Tibial nerve (tissue), 4 donors: ENCODE measurements at regions not wholly inside any gene's neighbourhood (a gene's known extent, or its start where the extent isn't known, plus 50 kb on each side); places are given as distances from the start of the nearest gene placed in this dataset.

Experiments used
- DNase-seq, 2 donors: peaks; one replicate each; pipeline ENCODE4 v3.0.0-alpha.2; 2019; ENCODE audit warnings: low spot score in 2 of 2
- H3K27ac ChIP-seq, 4 donors: fragments of 200-600 bp; sonication (generic) in 3 of 4; one replicate each; pipeline ENCODE4 v1.5.1; 2017 to 2019; ENCODE audit warnings: mild to moderate bottlenecking in 1 of 4
- H3K27me3 ChIP-seq, 2 donors: fragments of 200-600 bp; sonication (generic) in 1 of 2; one replicate each; pipeline versions ENCODE4 v1.5.1 to v1.6.0; 2017 to 2019
- H3K36me3 ChIP-seq, 3 donors: fragments of 200-600 bp; sonication (generic); one replicate each; pipeline ENCODE4 v1.5.1; 2018 to 2019
- H3K4me1 ChIP-seq, 4 donors: fragments of 200-600 bp; sonication (generic) in 3 of 4; one replicate each; pipeline ENCODE4 v1.5.1; 2017 to 2019
- H3K4me3 ChIP-seq, 4 donors: fragments of 200-600 bp; sonication (generic) in 3 of 4; one replicate each; pipeline ENCODE4 v1.5.1; 2017 to 2019; ENCODE audit warnings: mild to moderate bottlenecking in 1 of 4, moderate library complexity in 1 of 4
- H3K9me3 ChIP-seq, 4 donors: fragments of 200-600 bp; sonication (generic) in 3 of 4; one replicate each; pipeline ENCODE4 v1.5.1; 2017 to 2019
- CTCF ChIP-seq, 5 experiments: fragments of 200-600 bp in 3 of 5; fragments of 450-650 bp in 2 of 5; sonication (generic) in 3 of 5; IDR thresholded peaks; one replicate each; pipeline ENCODE4 v1.5.1; 2016 to 2019; ENCODE audit warnings: antibody characterized with exemption in 5 of 5, mild to moderate bottlenecking in 3 of 5, moderate library complexity in 2 of 5
- EP300 ChIP-seq, 2 donors: sonication (generic); formaldehyde crosslinking; IDR thresholded peaks; one replicate each; pipeline ENCODE4 v1.6.1; 2017; ENCODE audit warnings: antibody characterized with exemption in 2 of 2, mild to moderate bottlenecking in 1 of 2
- POLR2A ChIP-seq, 2 donors: fragments of 450-650 bp; IDR thresholded peaks; one replicate each; pipeline ENCODE4 v1.6.1; 2017; ENCODE audit warnings: antibody characterized with exemption in 2 of 2, mild to moderate bottlenecking in 2 of 2, moderate library complexity in 2 of 2
- WGBS, 2 donors: methylation state at CpG; one replicate each; pipeline ENCODE4 v1.1.5; 2018; 5-methylcytosine and 5-hydroxymethylcytosine counted together

GRCh38 chr11:45383224-45383623 lies 97.1 kb upstream of the SYT13 start:
- H3K4me1 ChIP-seq, result peaks cover 0 to 14% (median 0%) of the 10 kb centered on the region in 4 donors
- no peak overlapping the region for H3K27ac ChIP-seq
- WGBS, 2 donors, result 67 to 75% methylated on average over 6 of the region's 6 CpGs
- H3K36me3 ChIP-seq, result no peaks in the 10 kb centered on the region
- no peak overlapping the region for H3K4me3 ChIP-seq
- peaks cover 0 to 37% of the 10 kb centered on the region in 2 donors for H3K27me3 ChIP-seq
- no peaks in the 10 kb centered on the region for H3K9me3 ChIP-seq
- TF ChIP-seq CTCF (IDR thresholded peaks at IDR 0.05) (no peak), POLR2A (IDR thresholded peaks at IDR 0.05) (no peak), EP300 (IDR thresholded peaks at IDR 0.05) (no peak)
- no peak for DNase-seq

GRCh38 chr11:45382133-45382878 lies 96.2 kb upstream of the SYT13 start:
- Histone ChIP-seq H3K4me1 (peaks cover 0 to 14% (median 0%) of the 10 kb centered on the region in 4 donors), H3K4me3 (no peak overlapping the region), H3K27me3 (peaks cover 0 to 31% of the 10 kb centered on the region in 2 donors), H3K9me3 (no peaks in the 10 kb centered on the region), H3K27ac (no peak overlapping the region), H3K36me3 (no peaks in the 10 kb centered on the region)
- TF ChIP-seq EP300 (IDR thresholded peaks at IDR 0.05) (no peak), POLR2A (IDR thresholded peaks at IDR 0.05) (no peak), CTCF (IDR thresholded peaks at IDR 0.05) (no peak)
- DNase-seq, result no peak
- 65 to 80% methylated on average over 7 of the region's 7 CpGs for WGBS, 2 donors

GRCh38 chr11:45379162-45379863 lies 93.2 kb upstream of the SYT13 start:
- Histone ChIP-seq H3K9me3 (no peaks in the 10 kb centered on the region), H3K27ac (no peak overlapping the region), H3K36me3 (no peaks in the 10 kb centered on the region), H3K4me3 (no peak overlapping the region), H3K27me3 (peaks cover 0 to 14% of the 10 kb centered on the region in 2 donors), H3K4me1 (peaks cover 0 to 14% (median 0%) of the 10 kb centered on the region in 4 donors)
- DNase-seq, result no peak
- 86 to 91% methylated on average over 6 of the region's 6 CpGs for WGBS, 2 donors
- no peak for TF ChIP-seq POLR2A (IDR thresholded peaks at IDR 0.05)
- no peak for TF ChIP-seq EP300 (IDR thresholded peaks at IDR 0.05)
- no peak for TF ChIP-seq CTCF (IDR thresholded peaks at IDR 0.05)

GRCh38 chr11:45378516-45378915 lies 92.4 kb upstream of the SYT13 start:
- Histone ChIP-seq H3K4me3 (no peak overlapping the region), H3K36me3 (no peaks in the 10 kb centered on the region), H3K27me3 (peaks cover 0 to 15% of the 10 kb centered on the region in 2 donors), H3K9me3 (no peaks in the 10 kb centered on the region), H3K27ac (no peak overlapping the region), H3K4me1 (peaks cover 0 to 14% (median 0%) of the 10 kb centered on the region in 4 donors)
- 90 to 91% methylated on average over 6 of the region's 6 CpGs for WGBS, 2 donors
- DNase-seq, result no peak
- TF ChIP-seq POLR2A (IDR thresholded peaks at IDR 0.05), result no peak
- no peak for TF ChIP-seq CTCF (IDR thresholded peaks at IDR 0.05)
- TF ChIP-seq EP300 (IDR thresholded peaks at IDR 0.05), result no peak

- H3K4me3 ChIP-seq, result no peak overlapping the region
- H3K27me3 ChIP-seq, result peaks cover 0 to 34% of the 10 kb centered on the region in 2 donors
- DNase-seq, result no peak
- 56 to 70% methylated on average over 5 of the region's 5 CpGs for WGBS, 2 donors
- H3K9me3 ChIP-seq, result no peaks in the 10 kb centered on the region
- H3K4me1 ChIP-seq, result peaks cover 0 to 10% (median 0%) of the 10 kb centered on the region in 4 donors
- H3K36me3 ChIP-seq, result no peaks in the 10 kb centered on the region
- TF ChIP-seq POLR2A (IDR thresholded peaks at IDR 0.05), result no peak
- TF ChIP-seq CTCF (IDR thresholded peaks at IDR 0.05), result no peak
- TF ChIP-seq EP300 (IDR thresholded peaks at IDR 0.05), result no peak
- H3K27ac ChIP-seq, result no peak overlapping the region
These were observed 88.5 kb upstream of the SYT13 start for GRCh38 chr11:45374653-45375059.
